ENCODE measurements at regions not wholly inside any gene's neighbourhood (a gene's known extent, or its start where the extent isn't known, plus 50 kb on each side); places are given as distances from the start of the nearest gene placed in this dataset.

DNA sequence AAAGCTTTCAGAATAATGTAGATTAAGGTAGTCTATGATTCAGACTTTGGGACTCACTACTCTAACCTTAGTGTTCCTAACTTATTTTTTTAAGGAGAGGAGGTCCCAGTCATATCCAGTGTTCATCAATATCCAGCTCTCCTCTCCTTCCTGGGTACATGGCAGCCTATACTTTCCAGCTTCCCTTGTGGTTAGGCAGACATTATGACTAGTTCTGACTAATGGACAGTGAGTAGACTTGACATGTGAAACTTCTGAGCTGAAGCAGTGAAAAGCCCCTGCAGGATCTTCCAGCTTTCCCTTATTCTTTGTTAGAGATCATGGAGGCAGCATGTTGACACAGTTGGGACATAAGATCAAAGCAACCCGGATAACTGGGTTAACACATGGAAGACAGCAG lies 144.2 kb downstream of the PTPRU start:
- peak; percentile 53 for DNase-seq

- peak; percentile 46 for DNase-seq
Observed at GRCh38 chr1:29379443-29380073, 143.2 kb downstream of the PTPRU start.
